PFSK-1 (cell line): ENCODE measurements at regions not wholly inside any gene's neighbourhood (a gene's known extent, or its start where the extent isn't known, plus 50 kb on each side); places are given as distances from the start of the nearest gene placed in this dataset.

ENCODE experiments used
- FOXP2 ChIP-seq: optimal IDR thresholded peaks from 2 replicates; pipeline ENCODE3; 2011; ENCODE audit warnings: borderline replicate concordance, control low read depth, inconsistent platforms; ENCODE audit not compliant: insufficient read depth; ENCODE audit errors: extremely low read length, extremely low read depth
- POLR2AphosphoS5 ChIP-seq: IDR thresholded peaks from 2 replicates; pipeline ENCODE4 v1.6.1; 2012; ENCODE audit warnings: low read depth, mild to moderate bottlenecking, control low read depth, low read length, moderate library complexity
- SIN3A ChIP-seq: IDR thresholded peaks from 2 replicates; pipeline ENCODE4 v1.6.1; 2012; ENCODE audit warnings: mild to moderate bottlenecking, low read length, moderate library complexity, borderline replicate concordance; ENCODE audit not compliant: insufficient read depth
- TAF1 ChIP-seq: IDR thresholded peaks from 2 replicates; pipeline ENCODE4 v1.6.1; 2012; ENCODE audit warnings: low read length, control low read depth, borderline replicate concordance; ENCODE audit not compliant: insufficient read depth
- TF ChIP-seq, protein P1 (sequence below), 2 experiments: IDR thresholded peaks; 2 replicates each; pipeline versions ENCODE4 v1.6.1 to v1.8.0; 2011 to 2012; ENCODE audit warnings: low read depth in 2 of 2, low read length in 2 of 2, control low read depth in 1 of 2, inconsistent platforms in 1 of 2, mild to moderate bottlenecking in 1 of 2, moderate library complexity in 1 of 2; ENCODE audit not compliant: insufficient read depth in 1 of 2

DNA sequence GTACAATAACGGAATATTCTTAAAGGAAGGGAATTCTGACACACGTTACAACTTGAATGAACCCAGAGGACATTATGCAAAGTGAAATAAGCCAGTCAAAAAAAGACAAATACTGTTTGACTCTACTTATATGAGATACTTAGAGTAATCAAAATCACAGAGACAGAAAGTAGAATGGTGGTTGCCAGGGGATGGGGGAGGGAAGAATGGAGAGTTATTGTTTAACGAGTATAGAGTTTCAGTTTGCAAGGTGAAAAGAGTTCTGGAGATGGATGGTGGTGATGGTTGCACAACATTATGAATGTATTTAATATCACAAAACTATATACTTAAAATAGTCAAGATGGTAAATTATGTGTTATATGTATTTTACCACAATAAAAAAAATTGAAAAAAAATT lies 112.9 kb upstream of the ARHGEF3 start:
- TF ChIP-seq, protein P1, sequence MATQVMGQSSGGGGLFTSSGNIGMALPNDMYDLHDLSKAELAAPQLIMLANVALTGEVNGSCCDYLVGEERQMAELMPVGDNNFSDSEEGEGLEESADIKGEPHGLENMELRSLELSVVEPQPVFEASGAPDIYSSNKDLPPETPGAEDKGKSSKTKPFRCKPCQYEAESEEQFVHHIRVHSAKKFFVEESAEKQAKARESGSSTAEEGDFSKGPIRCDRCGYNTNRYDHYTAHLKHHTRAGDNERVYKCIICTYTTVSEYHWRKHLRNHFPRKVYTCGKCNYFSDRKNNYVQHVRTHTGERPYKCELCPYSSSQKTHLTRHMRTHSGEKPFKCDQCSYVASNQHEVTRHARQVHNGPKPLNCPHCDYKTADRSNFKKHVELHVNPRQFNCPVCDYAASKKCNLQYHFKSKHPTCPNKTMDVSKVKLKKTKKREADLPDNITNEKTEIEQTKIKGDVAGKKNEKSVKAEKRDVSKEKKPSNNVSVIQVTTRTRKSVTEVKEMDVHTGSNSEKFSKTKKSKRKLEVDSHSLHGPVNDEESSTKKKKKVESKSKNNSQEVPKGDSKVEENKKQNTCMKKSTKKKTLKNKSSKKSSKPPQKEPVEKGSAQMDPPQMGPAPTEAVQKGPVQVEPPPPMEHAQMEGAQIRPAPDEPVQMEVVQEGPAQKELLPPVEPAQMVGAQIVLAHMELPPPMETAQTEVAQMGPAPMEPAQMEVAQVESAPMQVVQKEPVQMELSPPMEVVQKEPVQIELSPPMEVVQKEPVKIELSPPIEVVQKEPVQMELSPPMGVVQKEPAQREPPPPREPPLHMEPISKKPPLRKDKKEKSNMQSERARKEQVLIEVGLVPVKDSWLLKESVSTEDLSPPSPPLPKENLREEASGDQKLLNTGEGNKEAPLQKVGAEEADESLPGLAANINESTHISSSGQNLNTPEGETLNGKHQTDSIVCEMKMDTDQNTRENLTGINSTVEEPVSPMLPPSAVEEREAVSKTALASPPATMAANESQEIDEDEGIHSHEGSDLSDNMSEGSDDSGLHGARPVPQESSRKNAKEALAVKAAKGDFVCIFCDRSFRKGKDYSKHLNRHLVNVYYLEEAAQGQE (IDR thresholded peaks at IDR 0.05; ENCODE audit: insufficient read depth in 1 of 2, low read depth in 2 of 2, low read length in 2 of 2), result no peak
- TF ChIP-seq TAF1 (no peak), SIN3A (no peak), FOXP2 (no peak), POLR2AphosphoS5 (no peak)

DNA sequence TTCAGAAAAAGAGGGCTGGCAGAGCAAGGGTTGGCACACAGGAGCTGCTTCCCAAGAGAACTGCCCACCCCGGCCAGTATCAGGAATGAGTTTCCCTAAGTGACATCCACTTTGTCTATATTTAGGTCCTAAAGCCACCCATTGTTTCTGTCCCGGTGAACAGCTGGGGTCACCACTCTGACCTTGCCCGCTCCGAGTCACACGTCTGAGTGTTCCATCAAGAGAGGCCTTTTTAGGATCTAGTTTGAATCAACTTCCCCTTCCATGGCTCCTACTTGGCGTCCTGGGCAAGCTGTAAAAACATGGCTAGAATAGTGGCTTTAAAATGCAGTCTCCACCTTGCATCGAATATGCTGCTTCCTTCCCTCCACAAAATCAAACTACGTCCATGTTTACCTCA lies 109.6 kb upstream of the ARHGEF3 start:
- TF ChIP-seq POLR2AphosphoS5 (no peak), FOXP2 (no peak), TAF1 (no peak), SIN3A (no peak)
- TF ChIP-seq, protein P1 (IDR thresholded peaks at IDR 0.05; ENCODE audit: insufficient read depth in 1 of 2, low read depth in 2 of 2, low read length in 2 of 2), result no peak

DNA sequence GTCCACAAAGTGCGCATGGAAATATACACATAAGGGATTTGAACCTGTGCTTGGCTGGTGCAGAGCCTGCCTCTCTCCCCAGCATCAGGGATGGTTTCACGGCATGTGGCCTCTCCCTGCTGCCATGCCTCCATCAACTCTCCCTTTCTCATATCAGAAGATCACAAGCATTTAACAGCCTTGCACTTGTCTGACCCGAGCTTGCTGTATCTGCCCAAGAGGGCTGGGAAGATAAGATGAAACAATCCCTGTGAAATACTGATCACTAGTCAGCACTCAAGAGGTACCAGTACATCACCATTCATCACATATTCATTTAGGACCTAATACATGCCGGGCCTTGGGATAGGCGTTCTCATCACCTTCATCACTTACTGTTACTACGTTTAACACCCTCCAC lies 107.6 kb upstream of the ARHGEF3 start:
- TF ChIP-seq TAF1 (no peak), FOXP2 (no peak), SIN3A (no peak), POLR2AphosphoS5 (no peak)
- TF ChIP-seq, protein P1 (IDR thresholded peaks at IDR 0.05; ENCODE audit: insufficient read depth in 1 of 2, low read depth in 2 of 2, low read length in 2 of 2), result no peak

DNA sequence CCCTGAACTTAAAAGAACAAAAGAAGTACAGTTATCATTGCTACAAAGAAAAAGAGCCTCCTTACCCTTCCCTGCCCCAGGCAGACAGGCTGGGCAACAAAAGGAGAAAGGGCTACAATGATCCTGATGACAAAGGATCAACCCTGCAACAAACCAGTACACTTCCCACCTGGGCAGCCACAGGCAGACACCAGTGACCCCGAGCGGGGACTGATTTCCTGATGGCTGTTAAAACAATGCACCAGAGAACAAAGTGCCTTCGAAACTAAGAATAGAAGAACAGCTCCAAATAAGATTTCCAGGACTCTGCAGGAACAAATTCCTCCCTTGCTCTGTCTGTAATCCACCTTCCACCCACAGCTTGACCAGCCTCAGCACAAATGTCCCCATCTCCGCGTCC lies 106.3 kb upstream of the ARHGEF3 start:
- TF ChIP-seq, protein P1 (IDR thresholded peaks at IDR 0.05; ENCODE audit: insufficient read depth in 1 of 2, low read depth in 2 of 2, low read length in 2 of 2), result no peak
- TF ChIP-seq POLR2AphosphoS5 (no peak), FOXP2 (no peak), SIN3A (no peak), TAF1 (no peak)

DNA sequence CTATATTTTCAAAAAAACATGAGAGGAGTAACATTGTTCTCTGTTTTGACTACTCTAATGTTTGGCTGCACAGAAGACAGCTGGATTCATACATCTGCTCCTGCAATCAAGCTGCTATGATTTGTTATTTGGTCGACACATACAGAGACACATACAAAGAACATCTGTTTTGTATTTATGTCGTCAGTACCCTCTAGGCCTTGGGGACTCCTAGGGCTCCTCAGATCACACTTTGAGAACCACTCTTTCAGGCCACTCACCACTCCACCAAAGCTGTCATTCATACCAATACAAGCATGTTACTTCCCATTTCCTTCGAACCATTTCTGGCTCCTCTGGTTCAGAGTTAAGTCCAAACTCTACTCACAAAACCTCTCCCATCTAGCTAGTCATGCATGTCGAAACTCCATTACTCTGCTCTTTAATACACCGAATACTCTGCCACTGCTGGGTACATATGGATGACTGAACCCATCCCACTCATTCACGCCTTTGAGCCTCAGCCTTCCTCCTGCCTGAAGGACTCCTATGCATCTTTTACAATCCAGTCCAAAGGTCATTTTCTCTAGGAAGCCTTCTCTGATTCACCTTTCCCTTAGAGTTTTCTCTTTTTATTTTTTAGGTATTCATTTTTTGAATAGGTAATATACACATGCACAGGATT lies 102.9 kb upstream of the ARHGEF3 start:
- no peak for TF ChIP-seq SIN3A
- TF ChIP-seq POLR2AphosphoS5, result no peak
- TF ChIP-seq, protein P1 (IDR thresholded peaks at IDR 0.05; ENCODE audit: insufficient read depth in 1 of 2, low read depth in 2 of 2, low read length in 2 of 2), result no peak
- no peak for TF ChIP-seq FOXP2
- TF ChIP-seq TAF1, result no peak
